ENCODE measurements at regions not wholly inside any gene's neighbourhood (a gene's known extent, or its start where the extent isn't known, plus 50 kb on each side); places are given as distances from the start of the nearest gene placed in this dataset.

- DNase-seq (ENCODE audit: low spot score), result no peak
Observed at GRCh38 chr1:29639156-29639736, 402.9 kb downstream of the PTPRU start.

- no peak for DNase-seq (ENCODE audit: low spot score)
Observed at GRCh38 chr1:29638281-29638680, 402.0 kb downstream of the PTPRU start.

- DNase-seq (ENCODE audit: low spot score), result no peak
Observed at GRCh38 chr1:29636936-29637335, 400.6 kb downstream of the PTPRU start.

GRCh38 chr1:29635501-29636263 lies 399.4 kb downstream of the PTPRU start:
- no peak for DNase-seq (ENCODE audit: low spot score)

- no peak for DNase-seq (ENCODE audit: low spot score)
Observed at GRCh38 chr1:29634746-29635335, 398.5 kb downstream of the PTPRU start.

GRCh38 chr1:29634324-29634723 lies 398.0 kb downstream of the PTPRU start:
- no peak for DNase-seq (ENCODE audit: low spot score)

- DNase-seq (ENCODE audit: low spot score), result no peak
Observed at GRCh38 chr1:29633771-29634170, 397.4 kb downstream of the PTPRU start.

- no peak for DNase-seq (ENCODE audit: low spot score)
Observed at GRCh38 chr1:29632806-29633615, 396.7 kb downstream of the PTPRU start.

GRCh38 chr1:29631836-29632805 lies 395.8 kb downstream of the PTPRU start:
- no peak for DNase-seq (ENCODE audit: low spot score)

GRCh38 chr1:29631361-29631760 lies 395.0 kb downstream of the PTPRU start:
- DNase-seq (ENCODE audit: low spot score), result no peak

GRCh38 chr1:29630756-29631155 lies 394.4 kb downstream of the PTPRU start:
- no peak for DNase-seq (ENCODE audit: low spot score)

GRCh38 chr1:29629814-29630516 lies 393.6 kb downstream of the PTPRU start:
- DNase-seq (ENCODE audit: low spot score), result no peak

GRCh38 chr1:29629401-29629800 lies 393.1 kb downstream of the PTPRU start:
- DNase-seq (ENCODE audit: low spot score), result no peak

- DNase-seq (ENCODE audit: low spot score), result no peak
Observed at GRCh38 chr1:29628190-29628589, 391.9 kb downstream of the PTPRU start.

GRCh38 chr1:29626726-29627125 lies 390.4 kb downstream of the PTPRU start:
- DNase-seq (ENCODE audit: low spot score), result no peak

- DNase-seq (ENCODE audit: low spot score), result no peak
Observed at GRCh38 chr1:29626066-29626465, 389.7 kb downstream of the PTPRU start.

GRCh38 chr1:29625084-29625420 lies 388.7 kb downstream of the PTPRU start:
- no peak for DNase-seq (ENCODE audit: low spot score)

GRCh38 chr1:29624320-29625083 lies 388.2 kb downstream of the PTPRU start:
- DNase-seq (ENCODE audit: low spot score), result no peak

GRCh38 chr1:29623501-29623900 lies 387.2 kb downstream of the PTPRU start:
- no peak for DNase-seq (ENCODE audit: low spot score)

Data from SK-N-DZ (cell line).